Colonic mucosa (tissue), 4 donors: ENCODE measurements at regions not wholly inside any gene's neighbourhood (a gene's known extent, or its start where the extent isn't known, plus 50 kb on each side); places are given as distances from the start of the nearest gene placed in this dataset.

Experiments
- DNase-seq: peaks from one replicate; pipeline ENCODE4 v3.0.0-alpha.2; 2020
- H3K27ac ChIP-seq: fragments of 200-600 bp; one replicate; pipeline ENCODE4 v1.8.0; 2021
- H3K27me3 ChIP-seq: fragments of 200-600 bp; one replicate; pipeline ENCODE4 v1.8.0; 2021
- H3K36me3 ChIP-seq: fragments of 200-600 bp; one replicate; pipeline ENCODE4 v1.8.0; 2021
- H3K4me1 ChIP-seq: fragments of 200-600 bp; one replicate; pipeline ENCODE4 v1.8.0; 2021; ENCODE audit warnings: mild to moderate bottlenecking
- H3K4me3 ChIP-seq: fragments of 200-600 bp; one replicate; pipeline ENCODE4 v1.8.0; 2021
- H3K9ac ChIP-seq, 2 donors: one replicate each; pipeline ENCODE4 v1.7.0; 2013; ENCODE audit warnings: control low read depth in 2 of 2, low read depth in 2 of 2, low read length in 2 of 2
- H3K9me3 ChIP-seq: fragments of 200-600 bp; one replicate; pipeline ENCODE4 v1.8.0; 2021
- intact Hi-C: fragments of 100-400 bp; cut with DNase I; formaldehyde crosslinking; loops from one replicate; pipeline ENCODE4 v1.14.1; 2022
- TF ChIP-seq, protein P1 (sequence below): fragments of 200-600 bp; IDR thresholded peaks from one replicate; pipeline ENCODE4 v1.8.0; 2022; ENCODE audit warnings: antibody characterized with exemption, mild to moderate bottlenecking
- donor health status: healthy.
- donor health status: DM: no; HTN: no; CAD: no.
- donor health status: DM: no; HTN: no; CAD: no.

DNA sequence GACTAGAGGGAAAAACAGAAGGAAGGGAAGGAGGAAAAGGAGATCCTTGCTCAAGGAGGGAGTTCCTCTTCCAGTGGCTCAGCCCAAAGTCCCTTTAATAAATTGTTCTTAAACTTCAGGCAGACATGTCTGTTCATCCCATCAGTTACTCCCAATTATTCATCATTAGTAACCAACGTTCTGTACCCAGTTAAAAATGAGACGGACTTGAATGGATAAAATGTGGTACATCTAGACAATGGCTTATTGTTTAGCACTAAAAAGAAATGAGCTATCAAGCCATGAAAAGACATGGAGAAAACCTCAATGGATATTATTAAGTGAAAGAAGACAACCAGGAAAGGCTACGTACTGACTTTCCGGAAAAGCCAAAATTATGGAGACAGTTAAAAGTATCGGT, 50.8 kb upstream of the ACSL3 start:
- H3K27me3 ChIP-seq: no peaks in the 10 kb centered on the region
- no peaks in the 10 kb centered on the region for H3K4me1 ChIP-seq
- H3K9me3 ChIP-seq: no peaks in the 10 kb centered on the region
- intact Hi-C loops: no loop called here
- TF ChIP-seq, protein P1, sequence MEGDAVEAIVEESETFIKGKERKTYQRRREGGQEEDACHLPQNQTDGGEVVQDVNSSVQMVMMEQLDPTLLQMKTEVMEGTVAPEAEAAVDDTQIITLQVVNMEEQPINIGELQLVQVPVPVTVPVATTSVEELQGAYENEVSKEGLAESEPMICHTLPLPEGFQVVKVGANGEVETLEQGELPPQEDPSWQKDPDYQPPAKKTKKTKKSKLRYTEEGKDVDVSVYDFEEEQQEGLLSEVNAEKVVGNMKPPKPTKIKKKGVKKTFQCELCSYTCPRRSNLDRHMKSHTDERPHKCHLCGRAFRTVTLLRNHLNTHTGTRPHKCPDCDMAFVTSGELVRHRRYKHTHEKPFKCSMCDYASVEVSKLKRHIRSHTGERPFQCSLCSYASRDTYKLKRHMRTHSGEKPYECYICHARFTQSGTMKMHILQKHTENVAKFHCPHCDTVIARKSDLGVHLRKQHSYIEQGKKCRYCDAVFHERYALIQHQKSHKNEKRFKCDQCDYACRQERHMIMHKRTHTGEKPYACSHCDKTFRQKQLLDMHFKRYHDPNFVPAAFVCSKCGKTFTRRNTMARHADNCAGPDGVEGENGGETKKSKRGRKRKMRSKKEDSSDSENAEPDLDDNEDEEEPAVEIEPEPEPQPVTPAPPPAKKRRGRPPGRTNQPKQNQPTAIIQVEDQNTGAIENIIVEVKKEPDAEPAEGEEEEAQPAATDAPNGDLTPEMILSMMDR: no peak
- no peak overlapping the region for H3K27ac ChIP-seq
- DNase-seq: no peak
- no peak overlapping the region for H3K4me3 ChIP-seq
- H3K9ac ChIP-seq: no peak overlapping the region
- no peaks in the 10 kb centered on the region for H3K36me3 ChIP-seq
